ENCODE measurements at regions not wholly inside any gene's neighbourhood (a gene's known extent, or its start where the extent isn't known, plus 50 kb on each side); places are given as distances from the start of the nearest gene placed in this dataset.
A peak's percentile ranks its signal among the peaks of the same experiment; 100 is the strongest.

DNA sequence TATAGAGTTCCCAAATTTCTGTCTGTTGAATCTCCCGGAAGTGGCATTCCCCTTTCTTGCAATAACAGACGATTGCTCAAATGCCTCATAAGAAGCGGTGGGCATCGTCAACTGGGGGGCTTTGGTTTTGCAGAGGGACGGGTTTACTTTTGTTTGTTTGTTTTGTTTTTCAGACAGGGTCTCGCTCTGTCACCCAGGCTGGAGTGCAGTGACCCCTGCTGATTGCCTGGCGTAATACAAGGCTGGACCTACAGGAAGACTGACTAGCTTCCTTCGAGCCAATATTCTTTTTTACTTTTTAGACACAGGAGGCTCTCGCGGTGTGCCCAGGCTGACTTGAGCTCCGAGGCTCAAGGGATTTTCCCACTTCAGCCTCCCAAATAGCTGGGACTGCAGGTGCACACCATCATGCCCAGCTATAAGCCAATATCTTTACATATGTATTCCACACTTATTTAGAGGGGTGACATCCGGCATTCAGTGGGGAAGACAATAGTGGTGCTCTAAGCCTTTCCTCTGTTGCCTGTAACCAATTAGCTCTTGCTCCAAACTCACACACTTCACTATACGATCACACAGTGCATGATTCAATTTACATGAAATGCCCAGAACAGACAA, 58.1 kb downstream of the FHIP2A start:
- TF ChIP-seq, protein P1, sequence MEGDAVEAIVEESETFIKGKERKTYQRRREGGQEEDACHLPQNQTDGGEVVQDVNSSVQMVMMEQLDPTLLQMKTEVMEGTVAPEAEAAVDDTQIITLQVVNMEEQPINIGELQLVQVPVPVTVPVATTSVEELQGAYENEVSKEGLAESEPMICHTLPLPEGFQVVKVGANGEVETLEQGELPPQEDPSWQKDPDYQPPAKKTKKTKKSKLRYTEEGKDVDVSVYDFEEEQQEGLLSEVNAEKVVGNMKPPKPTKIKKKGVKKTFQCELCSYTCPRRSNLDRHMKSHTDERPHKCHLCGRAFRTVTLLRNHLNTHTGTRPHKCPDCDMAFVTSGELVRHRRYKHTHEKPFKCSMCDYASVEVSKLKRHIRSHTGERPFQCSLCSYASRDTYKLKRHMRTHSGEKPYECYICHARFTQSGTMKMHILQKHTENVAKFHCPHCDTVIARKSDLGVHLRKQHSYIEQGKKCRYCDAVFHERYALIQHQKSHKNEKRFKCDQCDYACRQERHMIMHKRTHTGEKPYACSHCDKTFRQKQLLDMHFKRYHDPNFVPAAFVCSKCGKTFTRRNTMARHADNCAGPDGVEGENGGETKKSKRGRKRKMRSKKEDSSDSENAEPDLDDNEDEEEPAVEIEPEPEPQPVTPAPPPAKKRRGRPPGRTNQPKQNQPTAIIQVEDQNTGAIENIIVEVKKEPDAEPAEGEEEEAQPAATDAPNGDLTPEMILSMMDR (IDR thresholded peaks at IDR 0.05; ENCODE audit: low read depth, low read length), result peak; percentile 64
- no peak for DNase-seq (ENCODE audit: extremely low read depth, low read depth)

DNA sequence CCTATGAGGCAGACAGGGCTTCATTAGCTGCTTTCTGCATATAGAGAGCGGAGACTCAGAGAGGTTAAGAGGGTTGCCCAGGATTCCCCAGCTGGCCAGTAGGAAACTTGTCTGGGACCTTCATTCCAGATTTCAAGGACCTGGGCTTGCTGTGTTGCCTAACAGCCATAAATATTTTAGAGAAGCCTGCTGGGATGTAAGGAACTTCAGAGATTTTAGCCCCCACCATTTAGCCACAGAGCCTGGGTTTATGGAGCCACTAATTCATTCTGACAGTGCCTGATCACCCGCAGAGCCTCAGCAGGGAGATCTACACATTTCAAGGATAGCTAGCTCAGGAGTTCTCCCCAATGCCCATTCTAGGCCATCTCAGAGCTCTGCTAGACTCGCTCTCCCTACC, 56.6 kb upstream of the TRUB1 start:
- TF ChIP-seq, protein P1 (IDR thresholded peaks at IDR 0.05; ENCODE audit: low read depth, low read length), result no peak
- no peak for DNase-seq (ENCODE audit: extremely low read depth, low read depth)

DNA sequence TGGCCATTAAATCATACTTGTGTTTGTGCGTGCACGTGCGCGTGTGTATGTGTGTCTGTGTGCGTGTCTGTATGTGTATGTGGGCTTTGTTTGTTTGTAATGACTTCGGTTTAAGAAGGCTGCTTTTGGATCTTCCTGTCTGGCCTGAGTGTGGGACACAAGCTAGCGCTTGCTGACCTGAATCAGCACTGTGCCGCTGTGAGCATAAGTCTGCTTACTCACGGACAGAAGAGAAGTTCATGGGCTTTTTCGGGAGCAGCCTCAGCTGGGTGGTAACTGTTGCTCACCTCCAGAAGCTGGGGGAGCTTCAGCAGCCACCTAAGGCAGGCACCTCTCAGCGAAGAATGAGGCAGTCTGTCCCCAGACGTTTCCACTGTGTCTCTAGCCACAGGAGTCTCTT, 56.1 kb upstream of the TRUB1 start:
- no peak for DNase-seq (ENCODE audit: extremely low read depth, low read depth)
- TF ChIP-seq, protein P1 (IDR thresholded peaks at IDR 0.05; ENCODE audit: low read depth, low read length), result no peak

DNA sequence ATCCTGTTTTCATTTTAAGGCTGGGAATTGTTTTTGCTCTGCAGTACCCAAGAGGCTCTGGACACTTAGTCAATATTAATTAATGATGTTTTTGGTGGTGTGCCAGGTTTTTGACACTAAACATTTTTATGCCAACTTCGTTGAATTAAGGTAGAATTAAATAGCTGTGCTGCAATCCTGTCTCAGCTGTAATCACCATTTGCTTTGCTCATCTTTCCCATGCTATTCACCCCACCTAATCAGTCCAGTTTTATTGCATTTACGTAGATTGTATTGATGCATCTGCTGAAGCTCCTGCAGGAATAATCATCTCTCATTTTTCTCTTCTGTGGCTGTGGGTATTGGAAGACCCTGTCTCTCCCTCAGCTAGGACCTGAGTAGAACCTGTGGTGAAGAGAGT, 52.6 kb upstream of the TRUB1 start:
- no peak for DNase-seq (ENCODE audit: extremely low read depth, low read depth)
- TF ChIP-seq, protein P1 (IDR thresholded peaks at IDR 0.05; ENCODE audit: low read depth, low read length), result no peak
